ENCODE measurements at regions not wholly inside any gene's neighbourhood (a gene's known extent, or its start where the extent isn't known, plus 50 kb on each side); places are given as distances from the start of the nearest gene placed in this dataset.

DNA sequence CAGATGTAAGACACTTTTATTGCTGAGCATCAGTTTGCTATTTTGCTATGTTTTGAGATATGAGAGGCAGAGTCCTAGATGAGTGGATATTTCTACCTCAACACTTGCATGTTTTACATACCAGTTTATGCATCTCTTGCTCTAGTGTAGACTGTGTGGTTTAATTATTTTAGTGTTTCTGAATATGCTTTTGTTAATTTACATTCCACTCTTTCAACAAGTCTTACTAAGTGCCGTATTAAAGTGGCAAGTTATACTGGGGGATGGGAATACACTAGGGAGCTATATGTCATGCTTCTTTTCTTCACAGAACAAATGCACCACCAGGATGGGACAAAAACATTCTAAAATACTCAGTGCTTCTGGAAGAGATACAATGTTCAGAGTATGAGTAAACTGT, 507.7 kb upstream of the PRMT6 start:
- TF ChIP-seq, protein P1, sequence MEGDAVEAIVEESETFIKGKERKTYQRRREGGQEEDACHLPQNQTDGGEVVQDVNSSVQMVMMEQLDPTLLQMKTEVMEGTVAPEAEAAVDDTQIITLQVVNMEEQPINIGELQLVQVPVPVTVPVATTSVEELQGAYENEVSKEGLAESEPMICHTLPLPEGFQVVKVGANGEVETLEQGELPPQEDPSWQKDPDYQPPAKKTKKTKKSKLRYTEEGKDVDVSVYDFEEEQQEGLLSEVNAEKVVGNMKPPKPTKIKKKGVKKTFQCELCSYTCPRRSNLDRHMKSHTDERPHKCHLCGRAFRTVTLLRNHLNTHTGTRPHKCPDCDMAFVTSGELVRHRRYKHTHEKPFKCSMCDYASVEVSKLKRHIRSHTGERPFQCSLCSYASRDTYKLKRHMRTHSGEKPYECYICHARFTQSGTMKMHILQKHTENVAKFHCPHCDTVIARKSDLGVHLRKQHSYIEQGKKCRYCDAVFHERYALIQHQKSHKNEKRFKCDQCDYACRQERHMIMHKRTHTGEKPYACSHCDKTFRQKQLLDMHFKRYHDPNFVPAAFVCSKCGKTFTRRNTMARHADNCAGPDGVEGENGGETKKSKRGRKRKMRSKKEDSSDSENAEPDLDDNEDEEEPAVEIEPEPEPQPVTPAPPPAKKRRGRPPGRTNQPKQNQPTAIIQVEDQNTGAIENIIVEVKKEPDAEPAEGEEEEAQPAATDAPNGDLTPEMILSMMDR (IDR thresholded peaks at IDR 0.05) = no peak
- TF ChIP-seq POLR2A (IDR thresholded peaks at IDR 0.05) = no peak
